ENCODE measurements at regions not wholly inside any gene's neighbourhood (a gene's known extent, or its start where the extent isn't known, plus 50 kb on each side); places are given as distances from the start of the nearest gene placed in this dataset.

DNA sequence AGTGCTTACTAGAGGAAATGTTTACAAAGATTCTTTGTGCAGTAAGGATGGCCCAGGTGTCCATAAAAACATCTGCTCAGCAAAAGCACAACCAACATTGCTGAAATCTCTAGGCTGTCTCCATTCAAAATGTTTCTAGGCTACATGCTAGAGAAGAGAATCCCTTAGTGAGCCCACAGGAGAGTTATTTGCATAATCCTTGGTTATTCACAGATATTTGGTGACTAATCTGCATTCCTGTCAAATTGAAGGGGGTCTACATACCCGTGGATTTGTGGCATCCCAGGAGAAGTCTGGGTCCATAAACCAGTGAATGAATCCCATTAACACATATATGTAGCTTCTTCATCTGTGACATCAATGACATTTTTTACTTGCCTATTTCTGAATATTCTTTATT is 261.3 kb upstream of the ESRRG start:
- Histone ChIP-seq H4K20me1 (ENCODE audit: control insufficient read depth, extremely low read depth, insufficient read depth, low read length) (no peaks in the 10 kb centered on the region), H3K4me3 (replicated peaks in 1 of 4; ENCODE audit: control extremely low read depth in 1 of 4, insufficient read depth in 1 of 4, low read depth in 3 of 4, low read length in 4 of 4) (no peak overlapping the region), H3K4me2 (ENCODE audit: extremely low read depth, insufficient read depth, low read length) (no peak overlapping the region), H3K27me3 (ENCODE audit: control insufficient read depth, insufficient read depth, low read length) (no peaks in the 10 kb centered on the region), H3K36me3 (ENCODE audit: control insufficient read depth, insufficient read depth, low read length) (no peaks in the 10 kb centered on the region), H3K9ac (ENCODE audit: insufficient read depth, low read length) (no peak overlapping the region), H3K4me1 (ENCODE audit: control insufficient read depth, extremely low read depth, insufficient read depth, low read length) (no peaks in the 10 kb centered on the region), H3K79me2 (ENCODE audit: control insufficient read depth, insufficient read depth, low read length) (no peaks in the 10 kb centered on the region), H3K27ac (ENCODE audit: insufficient read depth, low read length) (no peak overlapping the region), H3K9me3 (ENCODE audit: control insufficient read depth, insufficient read depth, low read depth, low read length) (no peaks in the 10 kb centered on the region), H2AFZ (ENCODE audit: low read length) (no peak overlapping the region)
- TF ChIP-seq EZH2 (IDR thresholded peaks at IDR 0.05; ENCODE audit: low read length, missing control alignments) (no peak), CTCF (conservative IDR thresholded peaks at IDR 0.05 in 1 of 2, IDR thresholded peaks at IDR 0.05 in 1 of 2; ENCODE audit: low read depth in 1 of 2, low read length in 2 of 2) (no peak)
- DNase-seq (ENCODE audit: low read depth in 2 of 2) = no peak

DNA sequence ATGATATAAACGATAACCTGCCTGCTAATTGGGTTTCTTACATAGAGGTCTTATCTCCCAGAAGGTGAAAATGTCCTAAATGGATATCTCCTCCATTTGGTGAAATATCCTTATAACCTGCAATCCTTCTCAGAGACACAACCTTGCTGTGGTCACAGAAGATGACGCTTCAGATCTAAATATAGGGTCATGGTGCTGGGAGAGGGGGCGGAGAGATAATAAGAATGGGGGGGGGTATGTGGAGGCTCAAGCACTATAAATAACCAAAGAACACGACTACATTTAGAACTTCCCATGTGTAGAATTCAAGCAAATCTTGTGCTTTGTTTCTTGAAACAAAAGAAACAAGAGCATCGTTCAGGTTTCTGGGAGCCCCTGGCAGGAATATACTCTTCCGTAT is 260.6 kb upstream of the ESRRG start:
- Histone ChIP-seq H3K4me3 (replicated peaks in 1 of 4; ENCODE audit: control extremely low read depth in 1 of 4, insufficient read depth in 1 of 4, low read depth in 3 of 4, low read length in 4 of 4) (no peak overlapping the region), H3K36me3 (ENCODE audit: control insufficient read depth, insufficient read depth, low read length) (no peaks in the 10 kb centered on the region), H3K27ac (ENCODE audit: insufficient read depth, low read length) (no peak overlapping the region), H3K9me3 (ENCODE audit: control insufficient read depth, insufficient read depth, low read depth, low read length) (no peaks in the 10 kb centered on the region), H3K9ac (ENCODE audit: insufficient read depth, low read length) (no peak overlapping the region), H2AFZ (ENCODE audit: low read length) (no peak overlapping the region), H4K20me1 (ENCODE audit: control insufficient read depth, extremely low read depth, insufficient read depth, low read length) (no peaks in the 10 kb centered on the region), H3K4me2 (ENCODE audit: extremely low read depth, insufficient read depth, low read length) (no peak overlapping the region), H3K27me3 (ENCODE audit: control insufficient read depth, insufficient read depth, low read length) (no peaks in the 10 kb centered on the region), H3K4me1 (ENCODE audit: control insufficient read depth, extremely low read depth, insufficient read depth, low read length) (no peaks in the 10 kb centered on the region), H3K79me2 (ENCODE audit: control insufficient read depth, insufficient read depth, low read length) (no peaks in the 10 kb centered on the region)
- TF ChIP-seq EZH2 (IDR thresholded peaks at IDR 0.05; ENCODE audit: low read length, missing control alignments) = no peak
- no peak for TF ChIP-seq CTCF (conservative IDR thresholded peaks at IDR 0.05 in 1 of 2, IDR thresholded peaks at IDR 0.05 in 1 of 2; ENCODE audit: low read depth in 1 of 2, low read length in 2 of 2)
- DNase-seq (ENCODE audit: low read depth in 2 of 2) = no peak

GRCh38 chr1:216961516-216961915 is 238.3 kb upstream of the ESRRG start:
- Histone ChIP-seq H3K27ac (ENCODE audit: insufficient read depth, low read length) (no peak overlapping the region), H3K4me1 (ENCODE audit: control insufficient read depth, extremely low read depth, insufficient read depth, low read length) (no peaks in the 10 kb centered on the region), H3K36me3 (ENCODE audit: control insufficient read depth, insufficient read depth, low read length) (no peaks in the 10 kb centered on the region), H3K9ac (ENCODE audit: insufficient read depth, low read length) (no peak overlapping the region), H3K79me2 (ENCODE audit: control insufficient read depth, insufficient read depth, low read length) (no peaks in the 10 kb centered on the region), H3K4me3 (replicated peaks in 1 of 4; ENCODE audit: control extremely low read depth in 1 of 4, insufficient read depth in 1 of 4, low read depth in 3 of 4, low read length in 4 of 4) (no peak overlapping the region), H3K9me3 (ENCODE audit: control insufficient read depth, insufficient read depth, low read depth, low read length) (no peaks in the 10 kb centered on the region), H2AFZ (ENCODE audit: low read length) (no peak overlapping the region), H3K4me2 (ENCODE audit: extremely low read depth, insufficient read depth, low read length) (no peak overlapping the region), H3K27me3 (ENCODE audit: control insufficient read depth, insufficient read depth, low read length) (no peaks in the 10 kb centered on the region), H4K20me1 (ENCODE audit: control insufficient read depth, extremely low read depth, insufficient read depth, low read length) (no peaks in the 10 kb centered on the region)
- no peak for DNase-seq (ENCODE audit: low read depth in 2 of 2)
- no peak for TF ChIP-seq CTCF (conservative IDR thresholded peaks at IDR 0.05 in 1 of 2, IDR thresholded peaks at IDR 0.05 in 1 of 2; ENCODE audit: low read depth in 1 of 2, low read length in 2 of 2)
- no peak for TF ChIP-seq EZH2 (IDR thresholded peaks at IDR 0.05; ENCODE audit: low read length, missing control alignments)

All from fibroblast of lung (primary cell).